GM12892 (cell line): ENCODE measurements at regions not wholly inside any gene's neighbourhood (a gene's known extent, or its start where the extent isn't known, plus 50 kb on each side); places are given as distances from the start of the nearest gene placed in this dataset.

Experiments
- POLR2A ChIP-seq: IDR thresholded peaks from 2 replicates; pipeline ENCODE4 v1.6.1; 2011; ENCODE audit warnings: low read depth, low read length, control low read depth
- POLR2AphosphoS5 ChIP-seq: IDR thresholded peaks from 2 replicates; pipeline ENCODE4 v1.6.1; 2011; ENCODE audit warnings: low read depth, low read length, control low read depth
- TAF1 ChIP-seq: IDR thresholded peaks from 2 replicates; pipeline ENCODE4 v1.6.1; 2011; ENCODE audit warnings: low read depth, mild to moderate bottlenecking, control low read depth, low read length, borderline replicate concordance

DNA sequence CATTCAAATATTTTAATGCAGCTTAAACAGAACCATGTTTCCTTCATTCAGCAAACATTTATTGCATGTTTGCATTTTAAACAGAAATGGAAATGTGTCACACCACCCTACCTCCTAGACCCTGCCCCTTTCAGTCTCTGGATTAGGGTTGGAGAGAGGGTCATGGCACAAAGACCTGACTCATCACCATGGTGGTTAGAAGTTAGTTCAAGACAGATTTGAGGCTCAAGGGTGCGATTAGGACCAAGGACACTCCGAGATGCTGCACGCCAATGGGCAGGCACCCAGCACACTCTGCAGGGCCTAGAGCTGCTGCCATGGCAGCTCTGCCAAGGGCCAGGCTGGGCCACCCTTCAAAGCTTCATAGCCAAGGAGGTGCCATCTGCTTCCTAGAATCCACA, 86.9 kb downstream of the NAV1 start:
- no peak for TF ChIP-seq POLR2A
- TF ChIP-seq TAF1 = no peak
- no peak for TF ChIP-seq POLR2AphosphoS5
